B cell (primary cell): ENCODE measurements at regions not wholly inside any gene's neighbourhood (a gene's known extent, or its start where the extent isn't known, plus 50 kb on each side); places are given as distances from the start of the nearest gene placed in this dataset.

Experiments
- EZH2 ChIP-seq: IDR thresholded peaks from 2 replicates; pipeline ENCODE4 v1.6.1; 2012; ENCODE audit warnings: borderline replicate concordance, low read depth, mild to moderate bottlenecking, moderate library complexity, low read length; ENCODE audit not compliant: insufficient read depth, poor library complexity, severe bottlenecking
- TF ChIP-seq, protein P1 (sequence below): fragments of 200-600 bp; IDR thresholded peaks from one replicate; pipeline ENCODE4 v1.8.0; 2022; ENCODE audit warnings: antibody characterized with exemption, mild to moderate bottlenecking

- TF ChIP-seq, protein P1, sequence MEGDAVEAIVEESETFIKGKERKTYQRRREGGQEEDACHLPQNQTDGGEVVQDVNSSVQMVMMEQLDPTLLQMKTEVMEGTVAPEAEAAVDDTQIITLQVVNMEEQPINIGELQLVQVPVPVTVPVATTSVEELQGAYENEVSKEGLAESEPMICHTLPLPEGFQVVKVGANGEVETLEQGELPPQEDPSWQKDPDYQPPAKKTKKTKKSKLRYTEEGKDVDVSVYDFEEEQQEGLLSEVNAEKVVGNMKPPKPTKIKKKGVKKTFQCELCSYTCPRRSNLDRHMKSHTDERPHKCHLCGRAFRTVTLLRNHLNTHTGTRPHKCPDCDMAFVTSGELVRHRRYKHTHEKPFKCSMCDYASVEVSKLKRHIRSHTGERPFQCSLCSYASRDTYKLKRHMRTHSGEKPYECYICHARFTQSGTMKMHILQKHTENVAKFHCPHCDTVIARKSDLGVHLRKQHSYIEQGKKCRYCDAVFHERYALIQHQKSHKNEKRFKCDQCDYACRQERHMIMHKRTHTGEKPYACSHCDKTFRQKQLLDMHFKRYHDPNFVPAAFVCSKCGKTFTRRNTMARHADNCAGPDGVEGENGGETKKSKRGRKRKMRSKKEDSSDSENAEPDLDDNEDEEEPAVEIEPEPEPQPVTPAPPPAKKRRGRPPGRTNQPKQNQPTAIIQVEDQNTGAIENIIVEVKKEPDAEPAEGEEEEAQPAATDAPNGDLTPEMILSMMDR = no peak
- no peak for TF ChIP-seq EZH2
Measured at GRCh38 chr4:181008164-181008563, 1235.0 kb upstream of the TENM3 start.
